Transverse colon (tissue), 4 donors: ENCODE measurements at regions not wholly inside any gene's neighbourhood (a gene's known extent, or its start where the extent isn't known, plus 50 kb on each side); places are given as distances from the start of the nearest gene placed in this dataset.
"Not testable (repeated sequence)": the region's sequence is repeated elsewhere in the genome, so short reads cannot be mapped to it uniquely, and the experiment has no call there.

Experiments
- DNase-seq: peaks from one replicate; pipeline ENCODE4 v3.0.0-alpha.2; 2019
- H3K27ac ChIP-seq, 4 donors: fragments of 200-600 bp; sonication (generic); 2 replicates each; pipeline ENCODE4 v1.5.1; 2016 to 2018; ENCODE audit warnings: inconsistent platforms in 4 of 4
- H3K27me3 ChIP-seq: fragments of 200-600 bp; sonication (generic); 2 replicates; pipeline ENCODE4 v1.5.1; 2017; ENCODE audit warnings: inconsistent platforms
- H3K36me3 ChIP-seq, 4 donors: fragments of 200-600 bp; sonication (generic); 2 replicates each; pipeline ENCODE4 v1.5.1; 2017 to 2019; ENCODE audit warnings: inconsistent platforms in 4 of 4
- H3K4me1 ChIP-seq, 4 donors: fragments of 200-600 bp; sonication (generic); 2 replicates each; pipeline ENCODE4 v1.5.1; 2017 to 2020; ENCODE audit warnings: inconsistent platforms in 4 of 4
- H3K4me3 ChIP-seq, 4 donors: fragments of 200-600 bp; sonication (generic); 1 replicate in 1 of 4; 2 replicates in 3 of 4; pipeline versions ENCODE4 v1.5.1 to v1.6.1; 2017 to 2019; ENCODE audit warnings: inconsistent platforms in 4 of 4
- H3K9me3 ChIP-seq, 2 donors: fragments of 200-600 bp; sonication (generic); 2 replicates each; pipeline ENCODE4 v1.5.1; 2017 to 2019; ENCODE audit warnings: inconsistent platforms in 2 of 2
- EP300 ChIP-seq: sonication (generic); formaldehyde crosslinking; IDR thresholded peaks from one replicate; pipeline ENCODE4 v1.6.1; 2017; ENCODE audit warnings: antibody characterized with exemption, low read depth
- POLR2A ChIP-seq: fragments of 450-650 bp; IDR thresholded peaks from one replicate; pipeline ENCODE4 v1.6.1; 2016; ENCODE audit warnings: antibody characterized with exemption, mild to moderate bottlenecking, moderate library complexity
- POLR2AphosphoS5 ChIP-seq, 3 donors: sonication (generic); formaldehyde crosslinking; IDR thresholded peaks; one replicate each; pipeline ENCODE4 v1.6.1; 2016; ENCODE audit warnings: antibody characterized with exemption in 3 of 3
- WGBS, 2 donors: methylation state at CpG; one replicate each; pipeline ENCODE4 v1.1.5; 2018; ENCODE audit warnings: low coverage in 1 of 2; 5-methylcytosine and 5-hydroxymethylcytosine counted together
- in situ Hi-C, 4 donors: fragments of 200-750 bp; cut with MboI; loops; one replicate each; pipeline versions ENCODE4 v1.15.0 to v1.15.1; 2017; ENCODE audit warnings: low sequenced_read_pairs in 3 of 4, low pct_ligation_motif_present in 1 of 4, low pct_unique_long_range_greater_than_20kb in 1 of 4
- intact Hi-C: fragments of 100-400 bp; cut with DNase I; formaldehyde crosslinking; loops from one replicate; pipeline ENCODE4 v1.15.1; 2023; ENCODE audit warnings: low total_unique reads
- TF ChIP-seq, protein P1 (sequence below), 5 experiments: fragments of 200-600 bp in 3 of 5; fragments of 450-650 bp in 2 of 5; sonication (generic) in 3 of 5; IDR thresholded peaks; 1 replicate in 2 of 5; 2 replicates in 3 of 5; pipeline ENCODE4 v1.5.1; 2016 to 2017; ENCODE audit warnings: antibody characterized with exemption in 5 of 5, inconsistent platforms in 3 of 5, mild to moderate bottlenecking in 2 of 5, moderate library complexity in 1 of 5

DNA sequence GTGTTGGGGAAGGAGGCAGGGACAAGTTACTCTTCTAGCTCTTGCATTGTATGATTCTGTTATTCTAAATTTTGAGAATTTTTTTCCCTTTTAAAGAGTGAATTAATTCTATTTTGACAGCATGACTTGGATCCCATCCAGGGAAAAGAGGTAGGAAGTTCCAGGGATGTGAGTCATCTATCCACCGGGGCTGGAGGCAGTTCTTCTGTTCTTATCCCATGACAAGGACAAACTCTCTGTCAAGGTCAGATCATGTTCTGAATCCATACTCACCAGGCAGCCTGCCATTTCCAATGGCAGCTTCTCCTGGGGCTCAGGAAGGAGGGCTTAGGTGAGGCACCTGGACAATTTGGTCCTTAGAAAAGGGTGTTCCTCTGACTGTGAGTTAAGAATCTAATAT, 132.0 kb upstream of the MED14 start:
- intact Hi-C loops (no loop called here), in situ Hi-C loops (no loop called here)
- Histone ChIP-seq H3K4me1 (no peaks in the 10 kb centered on the region), H3K27ac (peak overlapping the region in 3 of 4 donors; percentile 2 to 49 (median 3)), H3K9me3 (no peaks in the 10 kb centered on the region), H3K36me3 (no peaks in the 10 kb centered on the region), H3K27me3 (no peaks in the 10 kb centered on the region), H3K4me3 (no peak overlapping the region)
- WGBS, 2 donors = 27% methylated on average over 1 of the region's 1 CpG; no CpG with 5 or more reads in 1 of the 2 donors
- TF ChIP-seq POLR2AphosphoS5 (IDR thresholded peaks at IDR 0.05) (no peak), EP300 (no peak), POLR2A (no peak)
- TF ChIP-seq, protein P1, sequence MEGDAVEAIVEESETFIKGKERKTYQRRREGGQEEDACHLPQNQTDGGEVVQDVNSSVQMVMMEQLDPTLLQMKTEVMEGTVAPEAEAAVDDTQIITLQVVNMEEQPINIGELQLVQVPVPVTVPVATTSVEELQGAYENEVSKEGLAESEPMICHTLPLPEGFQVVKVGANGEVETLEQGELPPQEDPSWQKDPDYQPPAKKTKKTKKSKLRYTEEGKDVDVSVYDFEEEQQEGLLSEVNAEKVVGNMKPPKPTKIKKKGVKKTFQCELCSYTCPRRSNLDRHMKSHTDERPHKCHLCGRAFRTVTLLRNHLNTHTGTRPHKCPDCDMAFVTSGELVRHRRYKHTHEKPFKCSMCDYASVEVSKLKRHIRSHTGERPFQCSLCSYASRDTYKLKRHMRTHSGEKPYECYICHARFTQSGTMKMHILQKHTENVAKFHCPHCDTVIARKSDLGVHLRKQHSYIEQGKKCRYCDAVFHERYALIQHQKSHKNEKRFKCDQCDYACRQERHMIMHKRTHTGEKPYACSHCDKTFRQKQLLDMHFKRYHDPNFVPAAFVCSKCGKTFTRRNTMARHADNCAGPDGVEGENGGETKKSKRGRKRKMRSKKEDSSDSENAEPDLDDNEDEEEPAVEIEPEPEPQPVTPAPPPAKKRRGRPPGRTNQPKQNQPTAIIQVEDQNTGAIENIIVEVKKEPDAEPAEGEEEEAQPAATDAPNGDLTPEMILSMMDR (IDR thresholded peaks at IDR 0.05) = no peak
- DNase-seq = no peak

GRCh38 chrX:40868868-40869267, 133.5 kb upstream of the MED14 start:
- in situ Hi-C loops = no loop called here
- Histone ChIP-seq H3K27me3 (no peaks in the 10 kb centered on the region), H3K27ac (no peak overlapping the region), H3K9me3 (no peaks in the 10 kb centered on the region), H3K36me3 (no peaks in the 10 kb centered on the region), H3K4me1 (no peaks in the 10 kb centered on the region), H3K4me3 (no peak overlapping the region)
- 80 to 90% methylated on average over 1 to 3 of the region's 3 CpGs for WGBS, 2 donors
- intact Hi-C loops = no loop called here
- TF ChIP-seq EP300 (no peak), POLR2A (no peak), POLR2AphosphoS5 (IDR thresholded peaks at IDR 0.05) (no peak)
- DNase-seq = no peak

DNA sequence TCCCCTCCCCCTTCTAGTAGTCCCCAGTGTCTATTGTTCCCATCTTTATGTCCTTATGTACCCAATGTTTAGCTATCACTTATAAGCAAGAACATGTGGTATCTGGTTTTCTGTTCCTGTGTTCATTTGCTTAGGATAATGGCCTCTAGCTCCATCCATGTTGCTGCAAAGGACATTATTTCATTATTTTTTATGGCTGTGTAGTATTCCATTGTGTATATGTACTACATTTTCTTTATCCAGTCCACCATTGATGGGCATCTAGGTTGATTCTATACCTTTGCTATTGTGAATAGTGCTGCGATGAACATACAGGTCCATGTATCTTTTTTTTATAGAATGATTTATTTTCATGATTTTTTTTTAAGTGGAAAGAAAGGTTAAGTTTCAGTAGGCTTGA, 135.6 kb upstream of the MED14 start:
- DNase-seq, H3K4me1 ChIP-seq, intact Hi-C loops, H3K36me3 ChIP-seq, H3K9me3 ChIP-seq, H3K4me3 ChIP-seq, H3K27me3 ChIP-seq, H3K27ac ChIP-seq: not testable (repeated sequence)
- in situ Hi-C loops = loop anchor here in 1 of 4 donors (10.0 kb wide), 1 partner anchor 244 kb away; no protein-coding TSS in a partner anchor
- whole genome bisulfite sequencing, 2 donors = 85% methylated on average over 1 of the region's 1 CpG; no CpG with 5 or more reads in 1 of the 2 donors

GRCh38 chrX:40871385-40872082, 136.2 kb upstream of the MED14 start:
- no peak overlapping the region for H3K4me3 ChIP-seq
- no peak for TF ChIP-seq POLR2A
- TF ChIP-seq EP300 = no peak
- TF ChIP-seq POLR2AphosphoS5 (IDR thresholded peaks at IDR 0.05) = no peak
- TF ChIP-seq, protein P1 (IDR thresholded peaks at IDR 0.05) = no peak
- intact Hi-C loops = no loop called here
- DNase-seq = no peak
- no peaks in the 10 kb centered on the region for H3K9me3 ChIP-seq
- 45 to 69% methylated on average over 2 to 3 of the region's 3 CpGs for WGBS, 2 donors
- no peaks in the 10 kb centered on the region for H3K36me3 ChIP-seq
- H3K27me3 ChIP-seq = no peaks in the 10 kb centered on the region
- in situ Hi-C loops = loop anchor here in 1 of 4 donors (10.0 kb wide), 1 partner anchor 243 kb away; no protein-coding TSS in a partner anchor
- no peaks in the 10 kb centered on the region for H3K4me1 ChIP-seq
- H3K27ac ChIP-seq = no peak overlapping the region

DNA sequence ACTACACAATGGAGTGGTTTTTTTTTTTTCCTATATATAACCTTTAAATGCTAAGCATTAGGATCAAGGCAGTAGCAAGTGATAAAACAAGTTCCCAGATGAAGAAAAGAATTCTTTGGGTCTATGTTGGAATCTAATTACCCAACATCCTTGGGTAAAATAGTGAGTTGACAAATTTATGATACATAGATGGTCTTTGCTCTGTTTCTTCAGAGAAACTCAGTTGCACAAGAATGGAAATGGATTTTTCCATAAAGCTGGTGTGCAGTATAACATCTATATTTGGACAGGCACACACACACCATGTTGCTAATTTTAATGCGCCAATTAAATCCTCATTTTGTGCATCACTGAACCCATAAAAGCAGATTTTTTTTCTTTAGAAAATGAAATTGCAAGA, 137.0 kb upstream of the MED14 start:
- Histone ChIP-seq H3K4me3 (no peak overlapping the region), H3K27me3 (no peaks in the 10 kb centered on the region), H3K9me3 (no peaks in the 10 kb centered on the region), H3K27ac (no peak overlapping the region), H3K36me3 (no peaks in the 10 kb centered on the region), H3K4me1 (no peaks in the 10 kb centered on the region)
- no peak for DNase-seq
- TF ChIP-seq, protein P1 (IDR thresholded peaks at IDR 0.05) = no peak
- TF ChIP-seq POLR2A = no peak
- TF ChIP-seq EP300 = no peak
- no peak for TF ChIP-seq POLR2AphosphoS5 (IDR thresholded peaks at IDR 0.05)
- WGBS, 2 donors = 90 to 93% methylated on average over 1 of the region's 1 CpG
- intact Hi-C loops = no loop called here
- in situ Hi-C loops = loop anchor here in 1 of 4 donors (10.0 kb wide), 1 partner anchor 242 kb away; no protein-coding TSS in a partner anchor
